ENCODE measurements at regions not wholly inside any gene's neighbourhood (a gene's known extent, or its start where the extent isn't known, plus 50 kb on each side); places are given as distances from the start of the nearest gene placed in this dataset.
"Not testable (repeated sequence)": the region's sequence is repeated elsewhere in the genome, so short reads cannot be mapped to it uniquely, and the experiment has no call there.

DNA sequence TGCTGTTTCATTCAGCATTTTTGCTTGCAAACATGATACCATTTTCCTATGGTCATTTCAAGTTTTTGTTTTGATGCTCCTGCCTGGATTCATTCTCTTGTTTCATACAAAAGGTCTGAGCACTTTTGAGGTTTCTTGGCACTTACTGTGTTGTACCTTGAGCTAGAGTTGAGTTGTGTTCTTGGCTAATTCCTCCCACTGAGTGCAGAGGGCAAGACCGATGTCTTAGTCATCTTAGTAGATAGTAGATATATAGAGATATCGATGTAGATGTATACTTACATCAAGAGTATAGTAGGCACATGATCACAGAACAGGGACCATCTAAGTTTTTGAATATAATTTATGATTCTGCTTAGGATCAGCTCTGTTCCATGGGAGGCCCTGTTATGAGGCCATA, 366.6 kb downstream of the OSTF1 start:
- TF ChIP-seq EZH2phosphoT487 (IDR thresholded peaks at IDR 0.05; ENCODE audit: low read depth): no peak
- TF ChIP-seq, protein P1, sequence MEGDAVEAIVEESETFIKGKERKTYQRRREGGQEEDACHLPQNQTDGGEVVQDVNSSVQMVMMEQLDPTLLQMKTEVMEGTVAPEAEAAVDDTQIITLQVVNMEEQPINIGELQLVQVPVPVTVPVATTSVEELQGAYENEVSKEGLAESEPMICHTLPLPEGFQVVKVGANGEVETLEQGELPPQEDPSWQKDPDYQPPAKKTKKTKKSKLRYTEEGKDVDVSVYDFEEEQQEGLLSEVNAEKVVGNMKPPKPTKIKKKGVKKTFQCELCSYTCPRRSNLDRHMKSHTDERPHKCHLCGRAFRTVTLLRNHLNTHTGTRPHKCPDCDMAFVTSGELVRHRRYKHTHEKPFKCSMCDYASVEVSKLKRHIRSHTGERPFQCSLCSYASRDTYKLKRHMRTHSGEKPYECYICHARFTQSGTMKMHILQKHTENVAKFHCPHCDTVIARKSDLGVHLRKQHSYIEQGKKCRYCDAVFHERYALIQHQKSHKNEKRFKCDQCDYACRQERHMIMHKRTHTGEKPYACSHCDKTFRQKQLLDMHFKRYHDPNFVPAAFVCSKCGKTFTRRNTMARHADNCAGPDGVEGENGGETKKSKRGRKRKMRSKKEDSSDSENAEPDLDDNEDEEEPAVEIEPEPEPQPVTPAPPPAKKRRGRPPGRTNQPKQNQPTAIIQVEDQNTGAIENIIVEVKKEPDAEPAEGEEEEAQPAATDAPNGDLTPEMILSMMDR (IDR thresholded peaks at IDR 0.05; ENCODE audit: low read depth, low read length): no peak
- Histone ChIP-seq H3K4me1 (ENCODE audit: low read length) (peaks cover 17% of the 10 kb centered on the region), H4K20me1 (ENCODE audit: insufficient read depth, low read length) (no peaks in the 10 kb centered on the region), H3K36me3 (replicated peaks; ENCODE audit: low read depth, low read length) (no peaks in the 10 kb centered on the region), H3K27ac (ENCODE audit: low read length) (no peak overlapping the region), H3K79me2 (ENCODE audit: low read length) (no peaks in the 10 kb centered on the region), H3K27me3 (ENCODE audit: low read depth, low read length) (peaks cover 45% of the 10 kb centered on the region), H2AFZ (ENCODE audit: low read depth, low read length) (no peak overlapping the region), H3K9ac (ENCODE audit: low read length) (no peak overlapping the region), H3K9me3 (ENCODE audit: insufficient read depth, low read length) (no peaks in the 10 kb centered on the region), H3K4me3 (ENCODE audit: low read length) (no peak overlapping the region), H3K4me2 (ENCODE audit: low read length) (no peak overlapping the region)

DNA sequence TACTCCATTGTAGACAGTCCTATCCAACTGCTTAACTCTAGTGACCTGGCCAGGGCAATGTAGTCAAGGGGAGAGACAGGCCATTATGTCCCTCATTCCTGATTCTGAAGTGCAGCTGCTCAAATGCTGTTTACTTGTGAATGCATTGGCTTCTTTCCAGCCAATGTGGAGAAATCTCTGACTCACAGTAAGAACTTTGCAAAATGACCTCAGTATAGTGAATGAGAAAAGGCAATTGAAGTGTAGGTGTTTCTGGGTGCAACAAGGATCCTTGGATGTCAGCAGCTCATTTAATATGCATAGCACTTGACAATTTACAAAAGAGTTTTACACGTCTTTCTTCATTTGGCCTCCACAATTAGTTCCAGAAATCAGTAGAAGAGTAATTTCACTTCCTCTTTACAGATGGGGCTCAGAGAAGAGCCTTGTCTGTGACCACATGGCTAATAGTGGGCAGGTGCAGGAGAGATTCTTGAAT, 367.2 kb downstream of the OSTF1 start:
- Histone ChIP-seq H3K9me3 (ENCODE audit: insufficient read depth, low read length) (no peaks in the 10 kb centered on the region), H3K79me2 (ENCODE audit: low read length) (no peaks in the 10 kb centered on the region), H3K27me3 (ENCODE audit: low read depth, low read length) (peaks cover 44% of the 10 kb centered on the region), H3K4me3 (ENCODE audit: low read length) (no peak overlapping the region), H3K27ac (ENCODE audit: low read length) (no peak overlapping the region), H3K9ac (ENCODE audit: low read length) (no peak overlapping the region), H3K4me1 (ENCODE audit: low read length) (peaks cover 17% of the 10 kb centered on the region), H4K20me1 (ENCODE audit: insufficient read depth, low read length) (no peaks in the 10 kb centered on the region), H2AFZ (ENCODE audit: low read depth, low read length) (no peak overlapping the region), H3K4me2 (ENCODE audit: low read length) (peak overlapping the region; percentile 18), H3K36me3 (replicated peaks; ENCODE audit: low read depth, low read length) (no peaks in the 10 kb centered on the region)
- TF ChIP-seq EZH2phosphoT487 (IDR thresholded peaks at IDR 0.05; ENCODE audit: low read depth): no peak
- TF ChIP-seq, protein P1 (IDR thresholded peaks at IDR 0.05; ENCODE audit: low read depth, low read length): no peak

DNA sequence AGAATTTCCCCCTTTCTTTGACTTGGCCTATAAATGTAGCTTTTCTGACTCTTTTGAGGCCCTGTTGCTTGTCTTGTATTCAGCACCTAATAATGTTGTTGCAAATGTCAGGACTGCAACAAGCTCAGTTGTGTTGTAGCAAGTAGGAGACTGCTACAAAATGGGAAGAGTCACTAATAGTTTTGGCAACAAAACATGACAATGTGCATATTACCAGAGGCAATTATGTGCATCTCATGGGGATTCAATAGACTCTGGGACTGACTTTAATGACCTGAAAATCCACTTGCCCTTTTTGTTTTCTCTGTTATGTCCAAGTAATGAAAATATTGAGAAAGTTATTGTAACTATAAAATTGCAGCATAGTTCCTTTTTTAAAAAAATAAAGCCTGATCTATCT, 368.4 kb downstream of the OSTF1 start:
- Histone ChIP-seq H3K9ac (ENCODE audit: low read length) (no peak overlapping the region), H3K27me3 (ENCODE audit: low read depth, low read length) (peaks cover 35% of the 10 kb centered on the region), H3K9me3 (ENCODE audit: insufficient read depth, low read length) (no peaks in the 10 kb centered on the region), H3K27ac (ENCODE audit: low read length) (no peak overlapping the region), H4K20me1 (ENCODE audit: insufficient read depth, low read length) (no peaks in the 10 kb centered on the region), H3K79me2 (ENCODE audit: low read length) (no peaks in the 10 kb centered on the region), H3K4me2 (ENCODE audit: low read length) (no peak overlapping the region), H3K4me1 (ENCODE audit: low read length) (peaks cover 17% of the 10 kb centered on the region), H3K36me3 (replicated peaks; ENCODE audit: low read depth, low read length) (no peaks in the 10 kb centered on the region), H2AFZ (ENCODE audit: low read depth, low read length) (no peak overlapping the region), H3K4me3 (ENCODE audit: low read length) (no peak overlapping the region)
- TF ChIP-seq, protein P1 (IDR thresholded peaks at IDR 0.05; ENCODE audit: low read depth, low read length): no peak
- no peak for TF ChIP-seq EZH2phosphoT487 (IDR thresholded peaks at IDR 0.05; ENCODE audit: low read depth)

DNA sequence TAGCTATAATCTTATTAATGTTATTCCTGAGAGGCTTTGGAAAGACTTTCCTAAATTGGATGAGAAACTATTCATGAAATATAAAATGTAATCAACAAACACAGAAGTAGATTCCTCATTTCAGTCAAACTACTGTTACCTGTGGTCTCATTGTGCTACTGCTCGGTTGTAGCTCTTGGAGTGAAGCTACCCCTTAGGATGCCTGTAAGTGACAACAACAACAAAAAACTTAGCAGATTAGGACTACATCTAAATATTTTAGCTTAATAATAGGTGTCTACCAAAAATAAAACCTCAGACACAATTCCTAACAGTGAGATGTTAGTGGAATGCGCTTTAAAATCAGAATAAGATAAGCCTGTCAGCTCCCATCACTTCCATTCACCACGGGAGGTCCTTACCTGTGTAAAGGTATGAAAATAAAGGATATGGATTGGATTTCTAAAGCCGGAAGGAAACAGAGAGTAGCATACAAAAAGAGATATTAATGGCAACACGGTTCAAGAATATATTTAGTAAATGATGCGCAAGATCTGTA, 369.2 kb downstream of the OSTF1 start:
- Histone ChIP-seq H3K4me2 (ENCODE audit: low read length) (no peak overlapping the region), H3K4me3 (ENCODE audit: low read length) (no peak overlapping the region), H3K27ac (ENCODE audit: low read length) (no peak overlapping the region)

DNA sequence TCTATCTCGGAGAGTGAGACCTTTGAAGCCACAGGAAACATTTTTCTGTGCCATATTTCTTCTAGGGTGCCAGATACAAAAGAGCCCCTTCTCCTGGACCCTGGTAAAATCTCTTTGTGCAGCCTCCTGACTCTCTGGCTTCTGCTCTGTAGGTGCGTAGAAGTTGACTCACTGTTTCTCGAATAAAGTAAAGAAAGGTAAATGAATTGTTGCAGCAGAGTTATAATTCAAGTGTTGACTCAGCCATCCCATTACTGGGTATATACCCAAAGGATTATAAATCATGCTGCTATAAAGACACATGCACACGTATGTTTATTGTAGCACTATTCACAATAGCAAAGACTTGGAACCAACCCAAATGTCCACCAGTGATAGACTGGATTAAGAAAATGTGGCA, 371.0 kb downstream of the OSTF1 start:
- not testable (repeated sequence) for H3K9me3 ChIP-seq (ENCODE audit: insufficient read depth, low read length); H3K36me3 ChIP-seq (replicated peaks; ENCODE audit: low read depth, low read length); H3K27ac ChIP-seq (ENCODE audit: low read length); H2AFZ ChIP-seq (ENCODE audit: low read depth, low read length); H3K9ac ChIP-seq (ENCODE audit: low read length); H3K79me2 ChIP-seq (ENCODE audit: low read length); H3K4me2 ChIP-seq (ENCODE audit: low read length); H4K20me1 ChIP-seq (ENCODE audit: insufficient read depth, low read length); H3K4me3 ChIP-seq (ENCODE audit: low read length)
- H3K27me3 ChIP-seq (ENCODE audit: low read depth, low read length): peaks cover 16% of the 10 kb centered on the region
- peaks cover 17% of the 10 kb centered on the region for H3K4me1 ChIP-seq (ENCODE audit: low read length)

More for the DNA sequence above, 369.2 kb downstream of the OSTF1 start:
- Histone ChIP-seq H2AFZ (ENCODE audit: low read depth, low read length) (no peak overlapping the region), H3K9me3 (ENCODE audit: insufficient read depth, low read length) (no peaks in the 10 kb centered on the region), H3K79me2 (ENCODE audit: low read length) (no peaks in the 10 kb centered on the region), H3K27me3 (ENCODE audit: low read depth, low read length) (peaks cover 33% of the 10 kb centered on the region), H3K36me3 (replicated peaks; ENCODE audit: low read depth, low read length) (no peaks in the 10 kb centered on the region), H4K20me1 (ENCODE audit: insufficient read depth, low read length) (no peaks in the 10 kb centered on the region), H3K9ac (ENCODE audit: low read length) (no peak overlapping the region), H3K4me1 (ENCODE audit: low read length) (peaks cover 17% of the 10 kb centered on the region)
- no peak for TF ChIP-seq EZH2phosphoT487 (IDR thresholded peaks at IDR 0.05; ENCODE audit: low read depth)
- TF ChIP-seq, protein P1 (IDR thresholded peaks at IDR 0.05; ENCODE audit: low read depth, low read length): no peak

Data from OCI-LY3 (cell line).